Prostate gland (tissue), 2 donors: ENCODE measurements at regions not wholly inside any gene's neighbourhood (a gene's known extent, or its start where the extent isn't known, plus 50 kb on each side); places are given as distances from the start of the nearest gene placed in this dataset.

ENCODE experiments used
- DNase-seq: peaks from one replicate; pipeline ENCODE4 v3.0.0-alpha.2; 2019; ENCODE audit warnings: low spot score
- H3K27ac ChIP-seq, 2 donors: fragments of 200-600 bp; sonication (generic); 2 replicates each; pipeline ENCODE4 v1.5.1; 2017 to 2019
- H3K27me3 ChIP-seq: fragments of 200-600 bp; sonication (generic); replicated peaks from 2 replicates; pipeline ENCODE4 v1.5.1; 2019; ENCODE audit not compliant: insufficient read depth
- H3K36me3 ChIP-seq, 2 donors: fragments of 200-600 bp; sonication (generic); 1 replicate in 1 of 2; 2 replicates in 1 of 2; pipeline versions ENCODE4 v1.5.1 to v1.8.1; 2017 to 2019
- H3K4me1 ChIP-seq: fragments of 200-600 bp; sonication (generic); replicated peaks from 2 replicates; pipeline ENCODE4 v1.5.1; 2019
- H3K4me3 ChIP-seq, 2 donors: fragments of 200-600 bp; sonication (generic); 2 replicates each; pipeline ENCODE4 v1.5.1; 2017 to 2019
- H3K9me3 ChIP-seq: fragments of 200-600 bp; sonication (generic); 2 replicates; pipeline ENCODE4 v1.5.1; 2017
- POLR2A ChIP-seq: fragments of 450-650 bp; IDR thresholded peaks from one replicate; pipeline ENCODE4 v1.6.1; 2016; ENCODE audit warnings: antibody characterized with exemption, mild to moderate bottlenecking
- POLR2AphosphoS5 ChIP-seq: sonication (generic); formaldehyde crosslinking; IDR thresholded peaks from one replicate; pipeline ENCODE4 v1.6.1; 2017; ENCODE audit warnings: antibody characterized with exemption
- WGBS: methylation state at CpG from one replicate; pipeline ENCODE4 v1.1.5; 2018; 5-methylcytosine and 5-hydroxymethylcytosine counted together
- intact Hi-C: fragments of 100-400 bp; cut with DNase I; formaldehyde crosslinking; loops from one replicate; pipeline ENCODE4 v1.14.2; 2022
- TF ChIP-seq, protein P1 (sequence below), 4 experiments: fragments of 200-600 bp in 2 of 4; fragments of 450-650 bp in 2 of 4; sonication (generic) in 2 of 4; IDR thresholded peaks; 1 replicate in 3 of 4; 2 replicates in 1 of 4; pipeline ENCODE4 v1.5.1; 2016 to 2019; ENCODE audit warnings: antibody characterized with exemption in 4 of 4, mild to moderate bottlenecking in 2 of 4, moderate library complexity in 2 of 4

DNA sequence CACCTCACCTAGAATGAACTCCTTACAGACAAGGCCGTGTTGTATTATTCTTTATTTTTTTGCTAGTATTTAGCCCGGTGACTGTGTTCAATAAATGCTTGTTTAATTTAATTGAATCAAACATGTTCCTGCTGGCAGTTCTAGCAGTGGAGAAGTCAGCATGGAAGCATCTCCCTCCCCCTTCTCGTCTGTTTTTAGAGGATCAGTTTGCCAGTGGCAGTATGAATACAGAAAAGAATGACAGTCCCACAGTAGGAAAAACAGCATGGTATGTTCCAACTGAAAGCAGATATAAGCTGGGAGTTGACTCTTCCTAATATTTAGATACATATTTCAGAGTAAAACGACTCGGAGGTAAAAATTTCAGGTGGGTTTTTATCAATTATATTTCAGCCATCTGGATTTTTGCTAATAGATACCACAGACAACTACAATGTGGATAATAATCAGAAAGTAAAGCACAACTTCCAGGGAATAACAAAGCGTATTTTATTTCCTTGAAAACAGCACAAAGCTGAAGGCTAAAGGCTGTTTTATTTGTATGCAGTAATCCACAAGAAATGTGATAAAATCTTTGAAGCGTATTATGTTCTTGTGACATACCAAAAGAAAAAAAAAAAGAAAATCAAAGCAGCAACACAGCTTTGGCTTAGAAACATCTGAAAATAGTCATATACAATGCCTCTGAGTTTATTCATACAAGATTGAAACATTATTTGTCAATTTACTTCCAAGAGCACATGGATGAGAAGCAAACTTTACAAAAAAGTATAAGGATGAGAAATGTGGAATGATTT, 244.5 kb upstream of the KCNMB2 start:
- H3K4me1 ChIP-seq = no peaks in the 10 kb centered on the region
- no peaks in the 10 kb centered on the region for H3K9me3 ChIP-seq
- H3K27me3 ChIP-seq = no peaks in the 10 kb centered on the region
- H3K4me3 ChIP-seq = no peak overlapping the region
- peak overlapping the region in 1 of 2 donors; percentile 20 for H3K27ac ChIP-seq
- intact Hi-C loops = no loop called here
- no peak for DNase-seq
- no peaks in the 10 kb centered on the region for H3K36me3 ChIP-seq
- TF ChIP-seq, protein P1, sequence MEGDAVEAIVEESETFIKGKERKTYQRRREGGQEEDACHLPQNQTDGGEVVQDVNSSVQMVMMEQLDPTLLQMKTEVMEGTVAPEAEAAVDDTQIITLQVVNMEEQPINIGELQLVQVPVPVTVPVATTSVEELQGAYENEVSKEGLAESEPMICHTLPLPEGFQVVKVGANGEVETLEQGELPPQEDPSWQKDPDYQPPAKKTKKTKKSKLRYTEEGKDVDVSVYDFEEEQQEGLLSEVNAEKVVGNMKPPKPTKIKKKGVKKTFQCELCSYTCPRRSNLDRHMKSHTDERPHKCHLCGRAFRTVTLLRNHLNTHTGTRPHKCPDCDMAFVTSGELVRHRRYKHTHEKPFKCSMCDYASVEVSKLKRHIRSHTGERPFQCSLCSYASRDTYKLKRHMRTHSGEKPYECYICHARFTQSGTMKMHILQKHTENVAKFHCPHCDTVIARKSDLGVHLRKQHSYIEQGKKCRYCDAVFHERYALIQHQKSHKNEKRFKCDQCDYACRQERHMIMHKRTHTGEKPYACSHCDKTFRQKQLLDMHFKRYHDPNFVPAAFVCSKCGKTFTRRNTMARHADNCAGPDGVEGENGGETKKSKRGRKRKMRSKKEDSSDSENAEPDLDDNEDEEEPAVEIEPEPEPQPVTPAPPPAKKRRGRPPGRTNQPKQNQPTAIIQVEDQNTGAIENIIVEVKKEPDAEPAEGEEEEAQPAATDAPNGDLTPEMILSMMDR (IDR thresholded peaks at IDR 0.05) = no peak
- WGBS = 17% methylated on average over 7 of the region's 7 CpGs

DNA sequence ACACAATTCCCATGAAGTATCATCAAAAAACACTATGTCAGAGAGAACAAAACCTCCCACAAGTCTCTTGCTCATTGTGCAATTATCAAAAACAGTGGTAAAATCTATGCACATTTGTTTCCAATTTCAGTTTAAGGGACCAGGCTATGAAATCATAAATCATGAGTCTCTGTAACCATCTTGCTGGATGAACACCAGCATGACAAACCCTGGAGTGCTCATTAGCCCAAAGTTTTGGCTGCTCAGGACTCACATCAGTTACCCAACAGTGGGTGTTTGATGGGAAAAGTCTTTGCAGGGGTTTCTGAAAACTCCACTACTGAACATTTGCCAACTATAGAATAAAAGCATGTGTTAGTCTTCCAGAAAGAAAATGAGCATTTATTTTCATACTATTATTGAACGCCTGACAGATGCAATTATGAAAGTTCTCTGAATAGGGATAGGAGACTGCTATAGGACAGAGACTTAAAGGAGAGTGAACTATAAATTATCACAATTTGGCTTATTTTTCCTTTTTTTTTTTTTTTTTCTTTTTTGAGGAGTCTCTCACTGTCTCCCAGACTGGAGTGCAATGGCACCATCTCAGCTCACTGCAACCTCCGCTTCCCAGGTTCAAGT, 240.8 kb upstream of the KCNMB2 start:
- no peak for DNase-seq

DNA sequence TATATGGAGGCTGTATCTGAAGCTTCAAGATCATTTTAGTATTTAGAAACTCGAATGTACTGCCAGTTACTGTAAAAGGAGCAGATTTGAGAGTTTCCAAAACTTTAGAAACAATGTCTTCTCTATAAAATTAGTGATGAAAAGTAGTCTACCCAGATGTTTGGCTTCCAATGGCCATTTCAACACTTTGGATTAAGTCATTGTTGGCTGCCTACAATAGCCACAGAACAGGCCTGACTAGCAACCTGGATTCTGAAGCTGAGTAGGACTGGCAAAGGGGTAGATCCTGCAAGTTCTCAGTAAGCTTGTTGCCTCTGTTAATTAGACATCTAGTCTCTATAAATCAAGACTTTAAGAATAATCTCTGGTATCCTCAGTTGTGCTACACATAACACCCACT, 239.0 kb upstream of the KCNMB2 start:
- 43% methylated on average over 1 of the region's 1 CpG for WGBS

More for the DNA sequence above, 240.8 kb upstream of the KCNMB2 start:
- TF ChIP-seq, protein P1 (IDR thresholded peaks at IDR 0.05) = no peak
- TF ChIP-seq POLR2AphosphoS5 (no peak), POLR2A (no peak)
- H3K27me3 ChIP-seq = no peaks in the 10 kb centered on the region
- intact Hi-C loops = no loop called here
- no peaks in the 10 kb centered on the region for H3K4me1 ChIP-seq
- WGBS = 92% methylated on average over 2 of the region's 2 CpGs
- H3K4me3 ChIP-seq = no peak overlapping the region
- no peaks in the 10 kb centered on the region for H3K36me3 ChIP-seq
- no peak overlapping the region for H3K27ac ChIP-seq
- no peaks in the 10 kb centered on the region for H3K9me3 ChIP-seq

DNA sequence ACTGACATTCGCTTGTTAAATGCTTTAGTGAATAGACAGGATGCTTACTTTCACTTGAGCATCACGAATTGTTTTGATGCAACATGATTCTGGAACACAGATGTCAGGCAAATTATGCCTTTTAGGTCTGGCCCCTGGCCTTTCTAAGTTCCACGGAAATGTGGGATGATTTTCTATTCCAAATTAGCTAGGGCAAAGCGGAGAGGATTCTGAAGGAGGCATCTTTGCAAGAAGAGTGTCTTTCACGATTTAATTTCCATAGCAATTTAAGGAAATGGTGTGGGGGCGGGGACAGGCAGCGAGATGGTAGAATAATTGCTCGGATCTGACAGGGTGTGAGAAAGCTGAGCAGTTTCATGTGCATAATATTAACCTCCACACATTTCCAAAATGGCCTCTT, 238.5 kb upstream of the KCNMB2 start:
- TF ChIP-seq POLR2A = no peak
- TF ChIP-seq, protein P1 (IDR thresholded peaks at IDR 0.05) = no peak
- intact Hi-C loops = no loop called here
- H3K27me3 ChIP-seq = no peaks in the 10 kb centered on the region
- 89% methylated on average over 8 of the region's 8 CpGs for WGBS
- no peaks in the 10 kb centered on the region for H3K36me3 ChIP-seq
- H3K4me1 ChIP-seq = no peaks in the 10 kb centered on the region
- H3K27ac ChIP-seq = no peak overlapping the region
- DNase-seq = no peak
- no peaks in the 10 kb centered on the region for H3K9me3 ChIP-seq
- no peak overlapping the region for H3K4me3 ChIP-seq

More for the DNA sequence above, 239.0 kb upstream of the KCNMB2 start:
- TF ChIP-seq, protein P1 (IDR thresholded peaks at IDR 0.05) = no peak
- TF ChIP-seq POLR2AphosphoS5 (no peak), POLR2A (no peak)
- intact Hi-C loops = no loop called here
- no peaks in the 10 kb centered on the region for H3K9me3 ChIP-seq
- no peak overlapping the region for H3K4me3 ChIP-seq
- no peak overlapping the region for H3K27ac ChIP-seq
- H3K36me3 ChIP-seq = no peaks in the 10 kb centered on the region
- no peak for DNase-seq
- H3K4me1 ChIP-seq = no peaks in the 10 kb centered on the region
- no peaks in the 10 kb centered on the region for H3K27me3 ChIP-seq

DNA sequence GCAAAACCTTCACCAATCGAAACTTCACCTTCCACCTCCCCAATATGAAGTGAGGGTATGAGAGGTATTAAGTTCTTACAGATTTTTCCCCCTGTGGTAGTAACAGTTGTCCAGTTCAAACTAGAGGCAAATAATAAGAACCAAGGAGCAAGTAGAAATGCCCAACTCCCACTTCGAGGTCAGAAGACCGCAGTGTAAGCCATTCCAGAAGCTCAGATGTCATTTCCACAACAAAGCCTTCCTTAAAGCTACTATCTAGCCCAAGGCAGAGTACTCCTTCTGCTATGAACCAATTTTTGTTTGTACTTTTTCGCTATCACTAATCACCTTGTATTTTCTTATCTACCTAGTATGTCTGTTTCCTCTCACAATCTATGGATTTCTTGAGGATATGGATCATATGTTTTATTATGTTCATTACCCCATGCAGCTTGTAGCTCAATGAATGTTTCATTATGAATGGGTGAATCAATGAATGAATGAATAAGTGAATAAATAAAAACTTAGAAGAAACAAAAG, 235.7 kb upstream of the KCNMB2 start:
- DNase-seq = no peak
- H3K27me3 ChIP-seq = no peaks in the 10 kb centered on the region
- intact Hi-C loops = no loop called here
- WGBS = 96% methylated on average over 4 of the region's 4 CpGs
- TF ChIP-seq, protein P1 (IDR thresholded peaks at IDR 0.05) = no peak
- TF ChIP-seq POLR2AphosphoS5 (no peak), POLR2A (no peak)
- H3K9me3 ChIP-seq = no peaks in the 10 kb centered on the region
- H3K27ac ChIP-seq = no peak overlapping the region
- H3K4me3 ChIP-seq = no peak overlapping the region
- no peaks in the 10 kb centered on the region for H3K4me1 ChIP-seq
- no peaks in the 10 kb centered on the region for H3K36me3 ChIP-seq
